CD4-positive, CD25-positive, alpha-beta regulatory T cell (primary cell): ENCODE measurements at regions not wholly inside any gene's neighbourhood (a gene's known extent, or its start where the extent isn't known, plus 50 kb on each side); places are given as distances from the start of the nearest gene placed in this dataset.

ENCODE experiments used
- ATAC-seq, 2 donors: fragments of 150-1000 bp; cut with Tn5 transposase; one replicate each; pipeline ENCODE4 v1.10.0; 2021; ENCODE audit warnings: low read depth in 2 of 2, moderate number of reproducible peaks in 2 of 2, moderate library complexity in 1 of 2
- DNase-seq, 3 donors: peaks; one replicate each; pipeline versions ENCODE4 v3.0.0 to v3.0.0-alpha.2; 2012 to 2022; ENCODE audit warnings: mixed read lengths in 1 of 3
- H3K27ac ChIP-seq: one replicate; pipeline ENCODE4 v1.7.0; 2013; ENCODE audit warnings: mild to moderate bottlenecking, low read length; ENCODE audit not compliant: insufficient read depth, poor library complexity, severe bottlenecking
- H3K27me3 ChIP-seq: one replicate; pipeline ENCODE4 v1.7.0; 2013; ENCODE audit warnings: low read length; ENCODE audit not compliant: control insufficient read depth, insufficient read depth
- H3K36me3 ChIP-seq: one replicate; pipeline ENCODE4 v1.7.0; 2013; ENCODE audit warnings: mild to moderate bottlenecking, low read length, moderate library complexity; ENCODE audit not compliant: control insufficient read depth, insufficient read depth
- H3K4me1 ChIP-seq: 2 replicates; pipeline ENCODE4 v1.7.0; 2013; ENCODE audit warnings: mild to moderate bottlenecking, low read length; ENCODE audit not compliant: insufficient read depth, control insufficient read depth, poor library complexity, severe bottlenecking
- H3K4me3 ChIP-seq: one replicate; pipeline ENCODE4 v1.7.0; 2013; ENCODE audit warnings: low read depth, mild to moderate bottlenecking, low read length, moderate library complexity
- H3K9me3 ChIP-seq, 2 experiments: 1 replicate in 1 of 2; 2 replicates in 1 of 2; pipeline ENCODE4 v1.7.0; 2013; ENCODE audit warnings: low read length in 2 of 2, mild to moderate bottlenecking in 1 of 2, moderate library complexity in 1 of 2; ENCODE audit not compliant: control insufficient read depth in 2 of 2
- H3K27ac Mint-ChIP-seq, 3 donors: one replicate each; pipeline ENCODE4 v1.8.0; 2020 to 2022; ENCODE audit warnings: mild to moderate bottlenecking in 3 of 3, mixed read lengths in 3 of 3, moderate library complexity in 2 of 3
- H3K27me3 Mint-ChIP-seq: one replicate; pipeline ENCODE4 v1.8.0; 2022; ENCODE audit warnings: mild to moderate bottlenecking, mixed read lengths
- H3K36me3 Mint-ChIP-seq: one replicate; pipeline ENCODE4 v1.8.0; 2020; ENCODE audit warnings: mixed read lengths
- H3K4me1 Mint-ChIP-seq, 4 donors: one replicate each; pipeline ENCODE4 v1.8.0; 2020 to 2022; ENCODE audit warnings: mixed read lengths in 4 of 4, mild to moderate bottlenecking in 1 of 4
- H3K4me3 Mint-ChIP-seq, 4 donors: one replicate each; pipeline ENCODE4 v1.8.0; 2020 to 2022; ENCODE audit warnings: mild to moderate bottlenecking in 4 of 4, mixed read lengths in 4 of 4, moderate library complexity in 3 of 4
- H3K9me3 Mint-ChIP-seq, 7 donors: one replicate each; pipeline ENCODE4 v1.8.0; 2020 to 2022; ENCODE audit warnings: mixed read lengths in 7 of 7, mild to moderate bottlenecking in 3 of 7, moderate library complexity in 2 of 7

DNA sequence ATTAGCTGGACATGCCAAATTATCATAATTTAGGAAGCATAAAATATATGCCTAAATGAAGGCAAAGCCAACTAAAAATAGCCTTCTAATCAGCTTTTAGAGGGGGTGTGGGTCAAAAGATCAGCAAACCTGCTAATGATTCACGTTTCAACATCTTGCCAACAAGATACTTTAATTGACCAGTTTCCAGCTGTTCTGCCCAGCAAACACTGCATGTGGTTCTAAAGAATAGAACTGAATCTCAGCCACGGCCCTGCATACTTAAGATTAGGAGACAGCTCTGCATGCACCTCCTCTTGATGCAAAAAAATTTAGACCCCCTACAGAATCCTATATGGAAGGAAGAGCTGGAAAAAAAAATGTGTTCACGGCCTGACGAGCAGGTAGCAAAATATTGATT is 500.5 kb downstream of the TBL1XR1 start:
- Histone ChIP-seq H3K27ac (no peak overlapping the region), H3K27me3 (no peaks in the 10 kb centered on the region), H3K4me3 (no peak overlapping the region), H3K9me3 (no peaks in the 10 kb centered on the region), H3K36me3 (no peaks in the 10 kb centered on the region), H3K4me1 (no peaks in the 10 kb centered on the region)
- ATAC-seq (no peak), DNase-seq (no peak)
- Mint-ChIP-seq H3K27ac (no peak overlapping the region), H3K4me1 (no peaks in the 10 kb centered on the region), H3K27me3 (peaks cover 6% of the 10 kb centered on the region), H3K36me3 (no peaks in the 10 kb centered on the region), H3K4me3 (no peak overlapping the region), H3K9me3 (peaks cover 0 to 6% (median 0%) of the 10 kb centered on the region in 7 donors)

DNA sequence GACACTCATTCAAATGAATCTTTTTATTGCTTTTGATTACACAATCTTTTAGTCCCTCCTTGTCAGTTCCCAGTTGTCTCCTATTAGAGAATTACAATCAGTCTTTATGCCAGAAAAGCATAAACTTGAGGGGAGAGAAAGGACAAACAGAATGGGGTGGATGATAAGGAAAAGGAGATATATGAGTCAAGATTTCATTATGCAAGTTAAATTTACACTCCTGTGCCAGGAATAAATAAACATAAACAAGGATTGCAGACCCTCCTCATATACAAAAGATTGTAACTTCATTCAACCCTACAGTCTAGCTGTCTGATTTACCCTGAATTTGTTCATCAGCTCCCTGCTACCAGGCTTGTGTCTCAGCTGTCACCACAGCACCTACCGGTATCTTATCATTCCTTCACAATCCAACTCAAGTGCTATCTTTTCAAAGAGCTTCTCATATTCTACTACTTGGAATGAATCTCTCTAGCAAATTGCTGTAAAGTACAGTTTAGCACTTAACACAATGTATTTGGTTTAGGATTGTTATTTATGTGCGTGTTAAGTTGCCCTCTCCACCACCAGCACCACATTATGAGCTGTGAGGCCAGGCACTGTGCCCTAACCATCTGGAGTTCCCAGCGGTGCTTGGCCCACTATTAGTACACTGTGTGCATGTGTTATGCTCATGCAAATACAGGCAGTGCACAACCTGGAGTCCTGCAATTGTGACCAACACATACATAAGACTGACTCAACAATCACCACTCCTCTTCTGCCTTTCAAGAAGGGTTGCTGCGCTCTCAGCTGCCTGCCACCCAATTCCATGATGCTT is 504.1 kb downstream of the TBL1XR1 start:
- Histone ChIP-seq H3K4me1 (no peaks in the 10 kb centered on the region), H3K27ac (no peak overlapping the region), H3K4me3 (no peak overlapping the region), H3K27me3 (no peaks in the 10 kb centered on the region), H3K9me3 (no peaks in the 10 kb centered on the region), H3K36me3 (no peaks in the 10 kb centered on the region)
- Mint-ChIP-seq H3K27ac (no peak overlapping the region), H3K9me3 (peaks cover 0 to 6% (median 0%) of the 10 kb centered on the region in 7 donors), H3K4me3 (no peak overlapping the region), H3K36me3 (no peaks in the 10 kb centered on the region), H3K27me3 (peaks cover 6% of the 10 kb centered on the region), H3K4me1 (no peaks in the 10 kb centered on the region)
- ATAC-seq (no peak), DNase-seq (no peak)

DNA sequence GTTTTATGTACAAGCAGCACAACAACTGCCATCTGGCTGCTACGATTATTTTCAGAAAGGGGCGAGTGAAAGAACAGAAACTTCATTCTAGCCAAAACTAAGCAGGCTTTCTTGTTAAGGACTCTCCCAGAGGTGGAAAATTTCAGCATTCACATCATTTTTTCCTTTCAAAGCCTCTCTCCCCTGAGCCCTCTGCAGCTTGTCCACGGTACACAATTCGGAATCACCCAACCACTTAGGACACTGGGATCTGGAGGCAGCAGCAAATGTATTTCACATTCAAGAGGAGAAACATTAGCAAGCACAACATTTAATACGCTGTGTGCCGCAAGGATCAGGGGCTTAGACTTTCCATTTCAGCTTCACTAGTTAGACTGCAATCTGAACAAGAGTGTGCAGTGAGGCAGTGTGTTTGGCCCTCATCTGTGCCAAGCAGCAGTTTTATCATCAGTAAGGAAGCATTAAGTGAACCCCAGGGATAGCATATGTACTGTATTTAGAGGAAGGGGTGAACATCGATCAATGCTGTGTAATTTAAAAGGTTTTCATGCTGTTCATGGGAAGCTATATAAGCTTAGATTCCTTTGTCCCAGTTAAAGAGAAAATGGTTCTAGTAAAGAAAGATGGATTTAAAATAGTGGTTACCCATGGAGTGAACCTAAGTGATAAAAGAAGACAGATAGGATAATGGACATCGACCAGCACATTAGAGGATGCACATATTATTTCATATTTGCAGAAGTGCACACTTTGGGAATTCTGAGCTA is 504.9 kb downstream of the TBL1XR1 start:
- H3K36me3 Mint-ChIP-seq: no peaks in the 10 kb centered on the region
- peaks cover 6% of the 10 kb centered on the region for H3K27me3 Mint-ChIP-seq
- no peak overlapping the region for H3K27ac Mint-ChIP-seq
- no peak for DNase-seq
- Histone ChIP-seq H3K27ac (no peak overlapping the region), H3K36me3 (no peaks in the 10 kb centered on the region), H3K9me3 (no peaks in the 10 kb centered on the region), H3K4me3 (no peak overlapping the region), H3K27me3 (no peaks in the 10 kb centered on the region), H3K4me1 (no peaks in the 10 kb centered on the region)
- no peak for ATAC-seq
- no peaks in the 10 kb centered on the region for H3K4me1 Mint-ChIP-seq
- no peak overlapping the region for H3K4me3 Mint-ChIP-seq
- peaks cover 0 to 6% (median 0%) of the 10 kb centered on the region in 7 donors for H3K9me3 Mint-ChIP-seq

DNA sequence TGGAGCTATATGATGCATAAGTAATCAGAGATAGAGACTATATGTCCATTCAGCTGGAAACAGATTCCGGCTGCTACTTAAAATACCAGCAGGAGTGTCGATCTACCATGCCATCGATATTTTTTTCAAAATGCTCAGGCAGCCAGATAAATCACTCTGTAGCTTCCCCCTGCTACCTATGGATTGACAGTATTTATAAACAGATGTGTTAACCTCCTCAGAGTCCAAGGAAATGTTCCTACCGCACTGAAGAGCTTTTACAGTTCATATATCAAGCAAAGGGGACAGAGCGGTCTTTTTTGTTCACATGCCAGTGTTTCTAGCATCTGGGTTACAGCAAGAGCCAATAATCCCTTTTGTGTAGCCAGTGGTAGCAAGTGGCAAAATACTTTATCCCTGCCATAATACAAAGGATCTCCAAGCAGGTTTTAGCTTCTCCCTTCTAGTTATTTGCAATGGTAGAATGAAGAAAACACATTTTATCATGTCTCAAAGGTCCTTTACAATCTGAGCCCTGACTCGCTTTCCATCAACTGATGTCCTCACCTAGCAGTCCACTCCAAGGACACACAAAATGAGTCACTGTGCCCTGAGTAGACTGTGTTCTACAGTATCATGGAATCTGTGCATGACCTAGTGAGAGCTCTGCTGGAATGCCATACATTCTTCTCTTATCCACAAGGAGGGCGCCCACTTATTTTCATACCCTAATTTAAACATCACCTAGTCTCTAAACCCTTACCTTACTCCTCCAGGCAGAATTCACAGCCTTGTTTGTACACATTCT is 507.0 kb downstream of the TBL1XR1 start:
- peaks cover 0 to 2% (median 0%) of the 10 kb centered on the region in 7 donors for H3K9me3 Mint-ChIP-seq
- no peaks in the 10 kb centered on the region for H3K4me1 Mint-ChIP-seq
- no peaks in the 10 kb centered on the region for H3K27me3 ChIP-seq
- no peaks in the 10 kb centered on the region for H3K4me1 ChIP-seq
- no peaks in the 10 kb centered on the region for H3K27me3 Mint-ChIP-seq
- no peaks in the 10 kb centered on the region for H3K36me3 Mint-ChIP-seq
- no peak for ATAC-seq
- no peak overlapping the region for H3K27ac Mint-ChIP-seq
- no peak overlapping the region for H3K27ac ChIP-seq
- H3K4me3 ChIP-seq: no peak overlapping the region
- H3K4me3 Mint-ChIP-seq: no peak overlapping the region
- DNase-seq: no peak
- no peaks in the 10 kb centered on the region for H3K36me3 ChIP-seq
- H3K9me3 ChIP-seq: no peaks in the 10 kb centered on the region

DNA sequence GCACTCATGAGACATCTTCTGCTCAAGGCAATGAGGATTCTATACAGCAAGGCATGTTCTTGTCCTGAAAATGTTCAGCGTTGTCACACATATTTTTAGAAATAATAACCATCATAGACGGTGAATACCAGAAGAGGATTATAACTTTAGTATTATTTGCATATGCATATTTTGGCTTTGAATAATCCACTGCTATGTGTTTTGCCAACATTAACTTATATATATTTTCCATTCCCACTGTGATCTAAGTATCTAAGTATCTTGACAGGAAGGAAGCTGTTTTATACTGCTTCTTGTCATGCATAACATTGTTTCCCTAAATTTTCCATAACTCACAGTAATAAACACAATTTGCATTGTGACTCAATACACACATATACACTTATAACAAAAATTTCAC is 509.5 kb downstream of the TBL1XR1 start:
- Histone ChIP-seq H3K27ac (no peak overlapping the region), H3K9me3 (no peaks in the 10 kb centered on the region), H3K27me3 (no peaks in the 10 kb centered on the region), H3K4me1 (no peaks in the 10 kb centered on the region), H3K36me3 (no peaks in the 10 kb centered on the region), H3K4me3 (no peak overlapping the region)
- ATAC-seq (no peak), DNase-seq (no peak)
- Mint-ChIP-seq H3K4me3 (no peak overlapping the region), H3K27ac (no peak overlapping the region), H3K4me1 (no peaks in the 10 kb centered on the region), H3K27me3 (no peaks in the 10 kb centered on the region), H3K9me3 (peaks cover 0 to 12% (median 3%) of the 10 kb centered on the region in 7 donors), H3K36me3 (no peaks in the 10 kb centered on the region)

DNA sequence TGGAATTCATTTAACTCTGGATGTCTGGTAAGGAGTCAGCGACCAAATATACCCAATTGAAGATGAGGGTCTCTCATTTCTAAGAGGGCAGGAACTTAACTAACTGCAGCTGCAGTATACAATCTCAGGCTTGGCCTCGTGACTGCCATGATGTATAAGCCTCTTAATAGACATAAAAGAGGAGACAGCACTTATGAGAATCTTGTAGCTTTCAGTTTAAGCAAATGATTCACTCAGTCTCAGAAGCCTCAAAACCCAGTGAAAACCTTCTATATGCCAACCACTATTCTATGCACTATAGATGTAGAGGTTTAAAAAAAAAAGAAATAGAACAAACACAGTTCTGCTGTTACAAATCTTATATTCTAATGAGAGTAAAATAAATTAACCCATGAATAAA is 513.9 kb downstream of the TBL1XR1 start:
- peaks cover 2 to 27% (median 8%) of the 10 kb centered on the region in 7 donors for H3K9me3 Mint-ChIP-seq
- H3K27ac Mint-ChIP-seq: no peak overlapping the region

DNA sequence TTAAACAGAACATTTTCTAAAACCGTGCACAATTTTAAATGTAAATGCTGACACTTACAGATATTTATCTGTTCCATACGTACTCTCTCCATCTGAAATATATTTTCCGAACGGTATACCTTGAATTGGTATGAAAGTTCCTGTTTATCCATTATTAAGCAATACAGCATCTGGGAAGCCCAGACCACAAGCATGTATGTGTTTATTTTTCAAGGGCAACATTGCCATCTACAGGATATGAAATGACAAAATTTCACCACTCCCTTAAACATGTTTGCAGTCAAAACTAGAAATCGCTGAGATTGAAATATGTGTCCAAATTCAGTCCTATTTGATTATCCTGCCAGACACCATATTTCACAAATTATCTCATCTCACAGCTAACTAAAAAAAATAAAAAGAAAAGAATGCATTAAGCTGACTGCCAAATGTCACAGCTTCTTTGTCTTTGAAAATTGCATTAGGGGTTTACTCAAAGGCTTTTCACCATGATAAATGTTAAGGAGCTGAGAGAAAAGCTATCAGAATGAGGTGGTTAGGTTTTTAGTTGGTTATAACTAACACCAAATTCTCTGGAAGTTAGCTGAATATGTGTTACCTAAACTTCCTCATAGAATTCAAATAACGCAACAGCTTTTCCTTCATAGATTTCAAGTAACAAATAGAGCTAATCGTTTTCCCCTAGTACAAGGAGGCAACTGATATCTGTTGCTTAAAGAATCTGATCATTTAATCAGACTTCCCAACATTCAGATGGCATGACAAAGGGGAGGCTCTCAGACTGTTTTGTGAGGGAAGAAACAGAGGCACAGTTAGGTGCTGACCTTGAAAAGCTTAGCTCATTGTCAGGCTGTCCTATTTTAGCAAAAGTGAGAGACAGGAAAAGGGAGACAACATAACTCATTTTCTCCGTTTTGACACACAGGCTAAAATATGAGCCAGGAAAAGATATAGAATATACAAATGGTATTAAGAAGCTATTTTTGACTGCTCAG is 533.1 kb downstream of the TBL1XR1 start:
- ATAC-seq (no peak), DNase-seq (no peak)
- Mint-ChIP-seq H3K27ac (no peak overlapping the region), H3K27me3 (no peaks in the 10 kb centered on the region), H3K36me3 (no peaks in the 10 kb centered on the region), H3K9me3 (peaks cover 0 to 3% (median 0%) of the 10 kb centered on the region in 7 donors), H3K4me1 (no peaks in the 10 kb centered on the region), H3K4me3 (no peak overlapping the region)
- no peaks in the 10 kb centered on the region for H3K27me3 ChIP-seq
- H3K9me3 ChIP-seq: no peaks in the 10 kb centered on the region
- no peaks in the 10 kb centered on the region for H3K4me1 ChIP-seq
- H3K36me3 ChIP-seq: no peaks in the 10 kb centered on the region
- H3K4me3 ChIP-seq: no peak overlapping the region
- H3K27ac ChIP-seq: no peak overlapping the region

More for the DNA sequence above, 513.9 kb downstream of the TBL1XR1 start:
- Mint-ChIP-seq H3K36me3 (no peaks in the 10 kb centered on the region), H3K27me3 (peaks cover 5% of the 10 kb centered on the region), H3K4me3 (no peak overlapping the region), H3K4me1 (no peaks in the 10 kb centered on the region)
- ATAC-seq (no peak), DNase-seq (no peak)
- H3K4me1 ChIP-seq: no peaks in the 10 kb centered on the region
- no peaks in the 10 kb centered on the region for H3K36me3 ChIP-seq
- H3K27ac ChIP-seq: no peak overlapping the region
- H3K4me3 ChIP-seq: no peak overlapping the region
- no peaks in the 10 kb centered on the region for H3K27me3 ChIP-seq
- no peaks in the 10 kb centered on the region for H3K9me3 ChIP-seq
